AG04450 (cell line): ENCODE measurements at regions not wholly inside any gene's neighbourhood (a gene's known extent, or its start where the extent isn't known, plus 50 kb on each side); places are given as distances from the start of the nearest gene placed in this dataset.

Experiments
- CTCF ChIA-PET: fragments of 300-600, 350-600 bp; formaldehyde crosslinking; extraction: SDS; loops from one replicate; lab custom pipeline; 2022; ENCODE audit warnings: antibody characterized with exemption, inconsistent platforms; lab: Charles Lee
- POLR2A ChIA-PET: fragments of 350-600 bp; formaldehyde crosslinking; extraction: SDS; loops from one replicate; lab custom pipeline; 2021; ENCODE audit warnings: antibody characterized with exemption, inconsistent platforms; lab: Yijun Ruan, JAX
- DNase-seq: peaks from one replicate; pipeline ENCODE4 v3.0.0-alpha.2; 2011; ENCODE audit warnings: low read depth, low spot score
- H3K27ac ChIP-seq: one replicate; pipeline ENCODE4 v1.5.1; 2012; ENCODE audit warnings: low read depth, low read length, control low read depth
- H3K27me3 ChIP-seq: one replicate; pipeline ENCODE4 v1.6.0; 2012; ENCODE audit warnings: low read length; ENCODE audit not compliant: control insufficient read depth, insufficient read depth
- H3K4me3 ChIP-seq: 2 replicates; pipeline ENCODE4 v1.5.1; 2011; ENCODE audit warnings: mild to moderate bottlenecking, low read depth, low read length, control low read depth
- H3K9me3 ChIP-seq: 2 replicates; pipeline ENCODE4 v1.5.1; 2012; ENCODE audit warnings: low read length; ENCODE audit not compliant: control insufficient read depth, insufficient read depth
- TF ChIP-seq, protein P1 (sequence below): IDR thresholded peaks from 2 replicates; pipeline ENCODE4 v1.5.1; 2011; ENCODE audit warnings: low read depth, low read length, control low read depth, inconsistent platforms

DNA sequence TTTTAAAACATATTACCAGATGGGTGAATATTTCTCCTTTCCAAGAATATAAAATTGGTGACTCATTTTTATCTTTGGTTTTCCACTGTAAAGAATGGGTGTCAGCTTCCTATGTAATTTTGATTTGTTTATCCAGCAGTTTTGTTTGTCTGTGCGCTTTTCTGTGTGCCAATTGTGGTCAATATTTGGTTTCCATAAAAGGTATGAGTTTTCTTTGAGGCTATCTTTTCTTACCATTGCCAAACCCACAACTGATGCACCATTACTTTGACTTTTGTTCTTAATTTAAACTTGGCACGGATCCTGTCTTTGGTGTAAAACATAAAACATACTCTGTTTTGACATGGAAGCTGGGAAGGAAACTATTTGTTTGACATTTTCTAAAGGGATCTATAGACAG lies 78.8 kb upstream of the NAV3 start:
- H3K27ac ChIP-seq = no peak overlapping the region
- ChIA-PET POLR2A (no interaction called here), CTCF (no interaction called here)
- DNase-seq = no peak
- no peak overlapping the region for H3K4me3 ChIP-seq
- TF ChIP-seq, protein P1, sequence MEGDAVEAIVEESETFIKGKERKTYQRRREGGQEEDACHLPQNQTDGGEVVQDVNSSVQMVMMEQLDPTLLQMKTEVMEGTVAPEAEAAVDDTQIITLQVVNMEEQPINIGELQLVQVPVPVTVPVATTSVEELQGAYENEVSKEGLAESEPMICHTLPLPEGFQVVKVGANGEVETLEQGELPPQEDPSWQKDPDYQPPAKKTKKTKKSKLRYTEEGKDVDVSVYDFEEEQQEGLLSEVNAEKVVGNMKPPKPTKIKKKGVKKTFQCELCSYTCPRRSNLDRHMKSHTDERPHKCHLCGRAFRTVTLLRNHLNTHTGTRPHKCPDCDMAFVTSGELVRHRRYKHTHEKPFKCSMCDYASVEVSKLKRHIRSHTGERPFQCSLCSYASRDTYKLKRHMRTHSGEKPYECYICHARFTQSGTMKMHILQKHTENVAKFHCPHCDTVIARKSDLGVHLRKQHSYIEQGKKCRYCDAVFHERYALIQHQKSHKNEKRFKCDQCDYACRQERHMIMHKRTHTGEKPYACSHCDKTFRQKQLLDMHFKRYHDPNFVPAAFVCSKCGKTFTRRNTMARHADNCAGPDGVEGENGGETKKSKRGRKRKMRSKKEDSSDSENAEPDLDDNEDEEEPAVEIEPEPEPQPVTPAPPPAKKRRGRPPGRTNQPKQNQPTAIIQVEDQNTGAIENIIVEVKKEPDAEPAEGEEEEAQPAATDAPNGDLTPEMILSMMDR = no peak
- no peaks in the 10 kb centered on the region for H3K27me3 ChIP-seq
- H3K9me3 ChIP-seq = no peaks in the 10 kb centered on the region

DNA sequence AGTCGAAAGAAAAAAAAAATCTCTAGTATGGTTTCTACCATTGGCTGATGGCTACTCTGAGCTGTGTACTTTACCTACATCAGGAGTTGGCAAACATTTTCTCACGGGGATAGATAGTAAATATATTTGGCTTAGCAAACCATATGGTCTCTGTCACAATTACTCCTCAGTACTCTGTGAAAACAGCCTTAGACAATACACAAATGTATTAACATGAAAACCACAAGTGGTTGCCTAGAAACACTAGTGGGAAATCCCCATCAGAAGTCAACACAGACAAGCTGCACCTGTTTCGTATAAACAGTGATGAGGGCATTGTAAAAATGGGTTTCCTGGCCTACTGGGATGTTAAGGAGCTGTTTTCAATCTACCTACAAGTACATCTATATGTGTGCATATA lies 84.6 kb upstream of the NAV3 start:
- ChIA-PET CTCF (interaction anchor here (1.1 kb wide), 1 partner anchor 179 kb away, joined by 9 read pairs; no protein-coding TSS in a partner anchor), POLR2A (no interaction called here)
- peak; percentile 29 for DNase-seq
- H3K4me3 ChIP-seq = no peak overlapping the region
- no peaks in the 10 kb centered on the region for H3K27me3 ChIP-seq
- TF ChIP-seq, protein P1 = no peak
- no peaks in the 10 kb centered on the region for H3K9me3 ChIP-seq
- no peak overlapping the region for H3K27ac ChIP-seq

DNA sequence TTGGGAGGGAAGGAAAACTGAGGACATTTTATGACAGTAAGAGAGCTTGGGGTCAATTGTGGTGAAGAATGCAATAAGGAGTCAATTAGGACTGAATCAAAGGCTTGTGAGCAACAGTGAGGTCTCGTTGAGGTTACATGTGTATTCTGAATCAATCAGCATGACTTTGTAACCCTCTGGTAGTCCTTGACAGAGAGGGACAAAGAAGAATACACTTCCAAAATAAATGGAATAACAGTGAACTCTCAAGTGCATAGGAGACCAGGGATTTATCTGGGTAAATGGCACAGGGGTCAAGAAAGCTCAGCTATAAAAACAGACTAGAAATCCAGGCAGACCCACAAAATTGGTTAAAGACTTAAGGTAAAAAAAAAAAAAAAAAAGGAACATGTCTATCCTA lies 85.1 kb upstream of the NAV3 start:
- no peak overlapping the region for H3K27ac ChIP-seq

DNA sequence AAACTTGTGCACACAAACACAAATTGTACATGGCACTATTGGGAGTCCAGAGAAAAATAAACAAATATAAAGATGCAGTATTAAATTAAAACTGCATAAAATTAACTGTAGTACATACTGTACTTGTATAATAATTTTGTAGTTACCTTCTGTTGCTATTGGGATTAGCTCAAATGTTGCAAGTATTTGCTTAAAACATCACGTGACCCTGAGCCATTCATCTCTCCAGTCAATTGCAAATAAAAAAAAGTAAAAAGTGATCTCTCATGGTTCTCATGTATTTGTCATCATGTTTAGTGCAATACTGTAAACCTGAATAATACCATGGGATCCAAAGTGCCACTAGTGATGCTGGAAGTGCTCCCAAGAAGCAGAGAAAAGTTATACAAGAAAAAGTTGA lies 88.1 kb upstream of the NAV3 start:
- Histone ChIP-seq H3K27ac (no peak overlapping the region), H3K27me3 (no peaks in the 10 kb centered on the region), H3K9me3 (no peaks in the 10 kb centered on the region), H3K4me3 (no peak overlapping the region)
- TF ChIP-seq, protein P1 = no peak
- DNase-seq = no peak
- ChIA-PET POLR2A (no interaction called here), CTCF (no interaction called here)

More for the DNA sequence above, 85.1 kb upstream of the NAV3 start:
- Histone ChIP-seq H3K9me3 (no peaks in the 10 kb centered on the region), H3K27me3 (no peaks in the 10 kb centered on the region), H3K4me3 (no peak overlapping the region)
- TF ChIP-seq, protein P1 = no peak
- no peak for DNase-seq
- ChIA-PET CTCF (interaction anchor here (1.1 kb wide), 1 partner anchor 180 kb away, joined by 9 read pairs; no protein-coding TSS in a partner anchor), POLR2A (no interaction called here)

DNA sequence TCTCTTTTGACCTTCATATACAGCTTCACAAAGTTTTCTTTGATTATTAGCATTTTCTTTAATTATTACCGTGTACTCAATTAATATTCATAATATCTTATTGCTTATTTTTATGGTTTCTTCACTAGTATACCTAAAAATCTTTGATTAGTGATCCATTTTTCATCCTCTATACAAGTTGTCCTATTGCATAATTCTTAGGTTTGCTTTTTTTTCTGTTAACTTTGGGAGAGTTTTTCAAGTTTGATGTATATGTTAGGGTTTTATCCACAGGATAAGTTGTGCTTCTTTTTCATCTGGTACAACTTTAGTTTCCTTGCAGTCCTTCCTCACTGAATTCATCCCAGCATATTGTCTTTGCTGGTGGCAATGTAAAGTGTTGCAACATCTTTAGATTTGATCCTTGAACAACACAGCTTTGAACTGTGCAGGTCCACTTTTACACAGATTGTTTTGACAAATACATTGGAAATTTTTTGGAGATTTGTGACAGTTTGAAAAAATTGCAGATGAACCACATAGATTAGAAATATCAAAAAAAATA lies 88.6 kb upstream of the NAV3 start:
- no peak overlapping the region for H3K27ac ChIP-seq
- no peaks in the 10 kb centered on the region for H3K9me3 ChIP-seq
- CTCF ChIA-PET = no interaction called here
- POLR2A ChIA-PET = no interaction called here
- H3K4me3 ChIP-seq = no peak overlapping the region
- H3K27me3 ChIP-seq = no peaks in the 10 kb centered on the region
- DNase-seq = no peak
- TF ChIP-seq, protein P1 = no peak
